Spleen (tissue), 11 donors: ENCODE measurements at regions not wholly inside any gene's neighbourhood (a gene's known extent, or its start where the extent isn't known, plus 50 kb on each side); places are given as distances from the start of the nearest gene placed in this dataset.
"Not testable (repeated sequence)": the region's sequence is repeated elsewhere in the genome, so short reads cannot be mapped to it uniquely, and the experiment has no call there.

Experiments used
- DNase-seq: peaks from one replicate; pipeline ENCODE4 v3.0.0-alpha.2; 2020
- H3K27ac ChIP-seq, 8 donors: fragments of 200-600 bp; sonication (generic) in 7 of 8; 1 replicate in 4 of 8; 2 replicates in 4 of 8; pipeline versions ENCODE4 v1.5.0 to v1.8.0; 2016 to 2021; ENCODE audit warnings: inconsistent platforms in 4 of 8, mild to moderate bottlenecking in 4 of 8, moderate library complexity in 1 of 8
- H3K27me3 ChIP-seq, 7 donors: fragments of 200-600 bp; sonication (generic) in 6 of 7; replicated peaks in 1 of 7; 1 replicate in 4 of 7; 2 replicates in 3 of 7; pipeline versions ENCODE4 v1.5.0 to v1.8.0; 2016 to 2021; ENCODE audit warnings: inconsistent platforms in 3 of 7, mild to moderate bottlenecking in 1 of 7
- H3K36me3 ChIP-seq, 6 donors: fragments of 200-600 bp; sonication (generic) in 5 of 6; 1 replicate in 4 of 6; 2 replicates in 2 of 6; pipeline versions ENCODE4 v1.5.0 to v1.8.0; 2016 to 2021; ENCODE audit warnings: inconsistent platforms in 2 of 6
- H3K4me1 ChIP-seq, 6 donors: fragments of 200-600 bp; sonication (generic) in 5 of 6; 1 replicate in 3 of 6; 2 replicates in 3 of 6; pipeline versions ENCODE4 v1.5.0 to v1.8.0; 2016 to 2021; ENCODE audit warnings: inconsistent platforms in 3 of 6
- H3K4me3 ChIP-seq, 8 donors: fragments of 200-600 bp; sonication (generic) in 7 of 8; 1 replicate in 4 of 8; 2 replicates in 4 of 8; pipeline versions ENCODE4 v1.5.0 to v1.8.0; 2016 to 2021; ENCODE audit warnings: inconsistent platforms in 4 of 8, mild to moderate bottlenecking in 4 of 8, moderate library complexity in 2 of 8
- H3K9me3 ChIP-seq, 8 donors: fragments of 200-600 bp; sonication (generic) in 7 of 8; 1 replicate in 4 of 8; 2 replicates in 4 of 8; pipeline versions ENCODE4 v1.5.0 to v1.8.0; 2016 to 2021; ENCODE audit warnings: inconsistent platforms in 4 of 8
- CTCF ChIP-seq, 11 experiments: fragments of 200-600 bp in 7 of 11; fragments of 450-650 bp in 4 of 11; sonication (generic) in 4 of 11; IDR thresholded peaks in 8 of 11; conservative IDR thresholded peaks in 3 of 11; 1 replicate in 7 of 11; 2 replicates in 4 of 11; pipeline versions ENCODE4 v1.4.0 to v1.8.0; 2016 to 2021; ENCODE audit warnings: antibody characterized with exemption in 11 of 11, inconsistent platforms in 4 of 11, mild to moderate bottlenecking in 1 of 11
- POLR2A ChIP-seq, 3 donors: fragments of 450-650 bp; IDR thresholded peaks; one replicate each; pipeline ENCODE4 v1.5.1; 2017; ENCODE audit warnings: antibody characterized with exemption in 3 of 3, mild to moderate bottlenecking in 1 of 3
- POLR2AphosphoS5 ChIP-seq, 3 donors: sonication (generic); formaldehyde crosslinking; IDR thresholded peaks; one replicate each; pipeline ENCODE4 v1.5.1; 2017; ENCODE audit warnings: antibody characterized with exemption in 3 of 3
- WGBS, 5 donors: extraction: QIAGEN DNeasy Blood & Tissue Kit in 3 of 5; methylation state at CpG; one replicate each; pipeline versions ENCODE4 v1.1.5 to v1.1.7; 2013 to 2018; 5-methylcytosine and 5-hydroxymethylcytosine counted together
- intact Hi-C: fragments of 100-400 bp; cut with DNase I; formaldehyde crosslinking; loops from one replicate; pipeline ENCODE4 v1.15.0; 2023; ENCODE audit warnings: low total_unique reads
- donor health status: healthy with polysubstance abuse.
- donor health status: DM: no; HTN: no; CAD: no; lungs with moderate emphysema.
- donor health status: DM: no; HTN: no; CAD: no.
- donor health status: Bipolar disorder and iron deficiency.
- donor health status: healthy.
- donor health status: DM: no; HTN: no; CAD: no.
- donor health status: DM: yes; HTN: yes; CAD: no.

- intact Hi-C loops: no loop called here
- Histone ChIP-seq H3K9me3 (peaks cover 0 to 3% (median 0%) of the 10 kb centered on the region in 8 donors), H3K4me1 (no peaks in the 10 kb centered on the region), H3K4me3 (no peak overlapping the region), H3K27ac (no peak overlapping the region), H3K27me3 (peaks cover 0 to 1% (median 0%) of the 10 kb centered on the region in 7 donors), H3K36me3 (no peaks in the 10 kb centered on the region)
- WGBS, 5 donors: 64 to 77% (median 74%) methylated on average over 1 of the region's 1 CpG
- DNase-seq: no peak
- TF ChIP-seq POLR2AphosphoS5 (IDR thresholded peaks at IDR 0.05): no peak
- no peak for TF ChIP-seq POLR2A (IDR thresholded peaks at IDR 0.05)
- TF ChIP-seq CTCF (IDR thresholded peaks at IDR 0.05 in 8 of 11, conservative IDR thresholded peaks at IDR 0.05 in 3 of 11): no peak
These were observed 116.4 kb upstream of the SEM1 start for GRCh38 chr7:96826089-96826488.

GRCh38 chr7:96827701-96828100 lies 118.1 kb upstream of the SEM1 start:
- no peaks in the 10 kb centered on the region for H3K27me3 ChIP-seq
- no peak overlapping the region for H3K4me3 ChIP-seq
- H3K4me1 ChIP-seq: no peaks in the 10 kb centered on the region
- TF ChIP-seq CTCF (IDR thresholded peaks at IDR 0.05 in 8 of 11, conservative IDR thresholded peaks at IDR 0.05 in 3 of 11) (no peak), POLR2AphosphoS5 (IDR thresholded peaks at IDR 0.05) (no peak), POLR2A (IDR thresholded peaks at IDR 0.05) (no peak)
- no peak overlapping the region for H3K27ac ChIP-seq
- no peaks in the 10 kb centered on the region for H3K9me3 ChIP-seq
- no peaks in the 10 kb centered on the region for H3K36me3 ChIP-seq
- intact Hi-C loops: no loop called here
- DNase-seq: no peak
- WGBS, 5 donors: 85 to 91% (median 87%) methylated on average over 6 of the region's 6 CpGs

- intact Hi-C loops: not testable (repeated sequence)
These were observed 119.5 kb upstream of the SEM1 start for GRCh38 chr7:96829121-96829520.

GRCh38 chr7:96831446-96831845 lies 121.8 kb upstream of the SEM1 start:
- H3K36me3 ChIP-seq: no peaks in the 10 kb centered on the region
- no peak for DNase-seq
- H3K27ac ChIP-seq: no peak overlapping the region
- no peak for TF ChIP-seq POLR2AphosphoS5 (IDR thresholded peaks at IDR 0.05)
- no peak for TF ChIP-seq CTCF (IDR thresholded peaks at IDR 0.05 in 8 of 11, conservative IDR thresholded peaks at IDR 0.05 in 3 of 11)
- TF ChIP-seq POLR2A (IDR thresholded peaks at IDR 0.05): no peak
- H3K4me1 ChIP-seq: peaks cover 0 to 4% (median 0%) of the 10 kb centered on the region in 6 donors
- 74 to 84% (median 76%) methylated on average over 2 of the region's 2 CpGs for WGBS, 5 donors
- intact Hi-C loops: no loop called here
- H3K4me3 ChIP-seq: no peak overlapping the region
- no peaks in the 10 kb centered on the region for H3K27me3 ChIP-seq
- no peaks in the 10 kb centered on the region for H3K9me3 ChIP-seq

More at GRCh38 chr7:96829121-96829520, 119.5 kb upstream of the SEM1 start:
- 65 to 92% (median 79%) methylated on average over 4 of the region's 4 CpGs for WGBS, 5 donors
- not testable (repeated sequence) for DNase-seq, H3K4me3 ChIP-seq, H3K36me3 ChIP-seq, H3K27me3 ChIP-seq, H3K9me3 ChIP-seq, H3K4me1 ChIP-seq, H3K27ac ChIP-seq

- intact Hi-C loops: no loop called here
- no peak for TF ChIP-seq POLR2AphosphoS5 (IDR thresholded peaks at IDR 0.05)
- no peak for TF ChIP-seq CTCF (IDR thresholded peaks at IDR 0.05 in 8 of 11, conservative IDR thresholded peaks at IDR 0.05 in 3 of 11)
- TF ChIP-seq POLR2A (IDR thresholded peaks at IDR 0.05): no peak
These were observed 122.5 kb upstream of the SEM1 start for GRCh38 chr7:96832092-96832662.

More at GRCh38 chr7:96832092-96832662, 122.5 kb upstream of the SEM1 start:
- H3K4me3 ChIP-seq: no peak overlapping the region
- DNase-seq: no peak
- H3K4me1 ChIP-seq: peaks cover 0 to 12% (median 6%) of the 10 kb centered on the region in 6 donors
- 53 to 93% (median 91%) methylated on average over 1 of the region's 1 CpG for WGBS, 5 donors
- no peaks in the 10 kb centered on the region for H3K36me3 ChIP-seq
- H3K27ac ChIP-seq: no peak overlapping the region
- no peaks in the 10 kb centered on the region for H3K27me3 ChIP-seq
- no peaks in the 10 kb centered on the region for H3K9me3 ChIP-seq
